Mesodermal cell (in vitro differentiated cells): ENCODE measurements at regions not wholly inside any gene's neighbourhood (a gene's known extent, or its start where the extent isn't known, plus 50 kb on each side); places are given as distances from the start of the nearest gene placed in this dataset.
"Not testable (repeated sequence)": the region's sequence is repeated elsewhere in the genome, so short reads cannot be mapped to it uniquely, and the experiment has no call there.

ENCODE experiments used
- H3K27ac ChIP-seq: 2 replicates; pipeline ENCODE4 v1.7.0; 2013; ENCODE audit warnings: mild to moderate bottlenecking, low read depth, low read length, moderate library complexity; ENCODE audit not compliant: severe bottlenecking
- H3K36me3 ChIP-seq: 2 replicates; pipeline ENCODE4 v1.7.1; 2013; ENCODE audit warnings: mild to moderate bottlenecking, low read length, moderate library complexity; ENCODE audit not compliant: control insufficient read depth, insufficient read depth
- H3K4me1 ChIP-seq: one replicate; pipeline ENCODE4 v1.7.1; 2013; ENCODE audit warnings: mild to moderate bottlenecking, low read length; ENCODE audit not compliant: insufficient read depth, control insufficient read depth, poor library complexity, severe bottlenecking
- H3K4me3 ChIP-seq: 2 replicates; pipeline ENCODE4 v1.7.0; 2013; ENCODE audit warnings: low read length, control low read depth, mild to moderate bottlenecking; ENCODE audit not compliant: insufficient read depth, poor library complexity, severe bottlenecking; ENCODE audit errors: extremely low read depth
- H3K9me3 ChIP-seq: 2 replicates; pipeline ENCODE4 v1.7.1; 2013; ENCODE audit warnings: mild to moderate bottlenecking, low read length, moderate library complexity; ENCODE audit not compliant: control insufficient read depth
- WGBS, 2 experiments: methylation state at CpG; one replicate each; pipeline ENCODE4 v1.1.5; 2013; ENCODE audit warnings: missing lambda C conversion rate in 2 of 2; ENCODE audit not compliant: insufficient coverage in 2 of 2; 5-methylcytosine and 5-hydroxymethylcytosine counted together

GRCh38 chr11:24264868-24265267 is 232.0 kb upstream of the LUZP2 start:
- Histone ChIP-seq H3K36me3 (no peaks in the 10 kb centered on the region), H3K4me3 (no peak overlapping the region), H3K9me3 (no peaks in the 10 kb centered on the region), H3K4me1 (no peaks in the 10 kb centered on the region), H3K27ac (no peak overlapping the region)
- WGBS, 2 experiments: 73 to 100% methylated on average over 1 to 2 of the region's 2 CpGs

GRCh38 chr11:24267014-24267413 is 229.8 kb upstream of the LUZP2 start:
- no peak overlapping the region for H3K4me3 ChIP-seq
- H3K9me3 ChIP-seq: no peaks in the 10 kb centered on the region
- H3K4me1 ChIP-seq: no peaks in the 10 kb centered on the region
- no peak overlapping the region for H3K27ac ChIP-seq
- WGBS, 2 experiments: 100% methylated on average over 1 of the region's 2 CpGs; no CpG with 5 or more reads in 1 of the 2 experiments
- H3K36me3 ChIP-seq: no peaks in the 10 kb centered on the region

GRCh38 chr11:24271798-24272197 is 225.1 kb upstream of the LUZP2 start:
- H3K4me1 ChIP-seq: no peaks in the 10 kb centered on the region
- H3K9me3 ChIP-seq: no peaks in the 10 kb centered on the region
- H3K27ac ChIP-seq: no peak overlapping the region
- no CpG with 5 or more reads among the region's 2 CpGs for WGBS, 2 experiments
- no peaks in the 10 kb centered on the region for H3K36me3 ChIP-seq
- H3K4me3 ChIP-seq: no peak overlapping the region

GRCh38 chr11:24274214-24274781 is 222.6 kb upstream of the LUZP2 start:
- H3K36me3 ChIP-seq, H3K9me3 ChIP-seq, H3K4me3 ChIP-seq, H3K4me1 ChIP-seq, H3K27ac ChIP-seq: not testable (repeated sequence)
- WGBS, 2 experiments: 89 to 94% methylated on average over 15 to 22 of the region's 25 CpGs

- Histone ChIP-seq H3K4me1 (no peaks in the 10 kb centered on the region), H3K36me3 (no peaks in the 10 kb centered on the region), H3K4me3 (no peak overlapping the region), H3K27ac (no peak overlapping the region), H3K9me3 (no peaks in the 10 kb centered on the region)
- WGBS, 2 experiments: no CpG with 5 or more reads among the region's 3 CpGs
Observed at GRCh38 chr11:24286238-24286637, 210.6 kb upstream of the LUZP2 start.

- Histone ChIP-seq H3K4me3 (no peak overlapping the region), H3K27ac (no peak overlapping the region), H3K4me1 (no peaks in the 10 kb centered on the region), H3K36me3 (no peaks in the 10 kb centered on the region), H3K9me3 (no peaks in the 10 kb centered on the region)
- WGBS, 2 experiments: no CpG with 5 or more reads among the region's 1 CpG
Observed at GRCh38 chr11:24289301-24289700, 207.6 kb upstream of the LUZP2 start.

- no peaks in the 10 kb centered on the region for H3K9me3 ChIP-seq
- H3K36me3 ChIP-seq: no peaks in the 10 kb centered on the region
- H3K4me3 ChIP-seq: no peak overlapping the region
- no peaks in the 10 kb centered on the region for H3K4me1 ChIP-seq
- H3K27ac ChIP-seq: no peak overlapping the region
- WGBS, 2 experiments: 90% methylated on average over 2 of the region's 3 CpGs; no CpG with 5 or more reads in 1 of the 2 experiments
Observed at GRCh38 chr11:24293964-24294363, 202.9 kb upstream of the LUZP2 start.

- Histone ChIP-seq H3K27ac (no peak overlapping the region), H3K36me3 (no peaks in the 10 kb centered on the region), H3K9me3 (no peaks in the 10 kb centered on the region), H3K4me3 (no peak overlapping the region), H3K4me1 (no peaks in the 10 kb centered on the region)
- WGBS, 2 experiments: 100% methylated on average over 1 of the region's 2 CpGs
Observed at GRCh38 chr11:24295360-24295759, 201.5 kb upstream of the LUZP2 start.

- Histone ChIP-seq H3K36me3 (no peaks in the 10 kb centered on the region), H3K4me1 (no peaks in the 10 kb centered on the region), H3K4me3 (no peak overlapping the region), H3K27ac (no peak overlapping the region), H3K9me3 (no peaks in the 10 kb centered on the region)
- no CpG with 5 or more reads among the region's 2 CpGs for WGBS, 2 experiments
Observed at GRCh38 chr11:24297461-24297860, 199.4 kb upstream of the LUZP2 start.

GRCh38 chr11:24298146-24298545 is 198.7 kb upstream of the LUZP2 start:
- Histone ChIP-seq H3K4me3 (no peak overlapping the region), H3K4me1 (no peaks in the 10 kb centered on the region), H3K9me3 (no peaks in the 10 kb centered on the region), H3K36me3 (no peaks in the 10 kb centered on the region), H3K27ac (no peak overlapping the region)
- WGBS, 2 experiments: no CpG with 5 or more reads among the region's 2 CpGs

- no CpG with 5 or more reads among the region's 2 CpGs for WGBS, 2 experiments
- H3K4me1 ChIP-seq: peaks cover 5% of the 10 kb centered on the region
- no peaks in the 10 kb centered on the region for H3K36me3 ChIP-seq
- H3K4me3 ChIP-seq: no peak overlapping the region
- no peaks in the 10 kb centered on the region for H3K9me3 ChIP-seq
- no peak overlapping the region for H3K27ac ChIP-seq
Observed at GRCh38 chr11:24311974-24312373, 184.9 kb upstream of the LUZP2 start.
